ENCODE measurements at regions not wholly inside any gene's neighbourhood (a gene's known extent, or its start where the extent isn't known, plus 50 kb on each side); places are given as distances from the start of the nearest gene placed in this dataset.
"Not testable (repeated sequence)": the region's sequence is repeated elsewhere in the genome, so short reads cannot be mapped to it uniquely, and the experiment has no call there.

GRCh38 chr11:3307584-3307983 is 71.4 kb downstream of the ZNF195 start:
- FAIRE-seq = not testable (repeated sequence)

GRCh38 chr11:3301060-3301459 is 68.8 kb upstream of the MRGPRE start:
- FAIRE-seq = peak; percentile 79

GRCh38 chr11:3300579-3300978 is 68.4 kb upstream of the MRGPRE start:
- peak; percentile 97 for FAIRE-seq

- FAIRE-seq = not testable (repeated sequence)
Measured at GRCh38 chr11:3297834-3298233, 65.6 kb upstream of the MRGPRE start.

- not testable (repeated sequence) for FAIRE-seq
Measured at GRCh38 chr11:3290563-3290962, 58.3 kb upstream of the MRGPRE start.

- not testable (repeated sequence) for FAIRE-seq
Measured at GRCh38 chr11:3287326-3287905, 55.2 kb upstream of the MRGPRE start.

DNA sequence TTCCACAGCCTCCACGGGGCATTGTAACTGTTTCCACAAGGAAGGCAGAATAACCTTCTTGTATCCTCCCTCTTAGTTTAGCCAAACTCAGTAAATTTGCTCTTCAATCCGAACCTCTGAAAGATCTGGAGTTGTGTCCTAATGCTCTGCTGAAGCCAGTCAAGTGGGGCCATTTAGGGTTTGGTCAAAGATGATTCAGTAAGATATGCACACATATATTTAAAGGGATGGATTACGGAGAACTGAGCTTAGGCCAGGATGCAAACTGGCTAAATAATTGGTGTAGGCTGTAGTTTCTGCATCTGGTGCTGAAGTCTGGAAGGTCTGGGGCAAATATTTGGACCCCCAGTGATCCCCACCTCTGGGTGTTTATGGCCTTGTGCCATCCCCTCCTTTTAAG is 53.0 kb upstream of the MRGPRE start:
- not testable (repeated sequence) for FAIRE-seq

GRCh38 chr11:3284248-3284647 is 52.0 kb upstream of the MRGPRE start:
- not testable (repeated sequence) for FAIRE-seq

- not testable (repeated sequence) for FAIRE-seq
Measured at GRCh38 chr11:3282692-3283091, 50.5 kb upstream of the MRGPRE start.
